ENCODE measurements at regions not wholly inside any gene's neighbourhood (a gene's known extent, or its start where the extent isn't known, plus 50 kb on each side); places are given as distances from the start of the nearest gene placed in this dataset.

DNA sequence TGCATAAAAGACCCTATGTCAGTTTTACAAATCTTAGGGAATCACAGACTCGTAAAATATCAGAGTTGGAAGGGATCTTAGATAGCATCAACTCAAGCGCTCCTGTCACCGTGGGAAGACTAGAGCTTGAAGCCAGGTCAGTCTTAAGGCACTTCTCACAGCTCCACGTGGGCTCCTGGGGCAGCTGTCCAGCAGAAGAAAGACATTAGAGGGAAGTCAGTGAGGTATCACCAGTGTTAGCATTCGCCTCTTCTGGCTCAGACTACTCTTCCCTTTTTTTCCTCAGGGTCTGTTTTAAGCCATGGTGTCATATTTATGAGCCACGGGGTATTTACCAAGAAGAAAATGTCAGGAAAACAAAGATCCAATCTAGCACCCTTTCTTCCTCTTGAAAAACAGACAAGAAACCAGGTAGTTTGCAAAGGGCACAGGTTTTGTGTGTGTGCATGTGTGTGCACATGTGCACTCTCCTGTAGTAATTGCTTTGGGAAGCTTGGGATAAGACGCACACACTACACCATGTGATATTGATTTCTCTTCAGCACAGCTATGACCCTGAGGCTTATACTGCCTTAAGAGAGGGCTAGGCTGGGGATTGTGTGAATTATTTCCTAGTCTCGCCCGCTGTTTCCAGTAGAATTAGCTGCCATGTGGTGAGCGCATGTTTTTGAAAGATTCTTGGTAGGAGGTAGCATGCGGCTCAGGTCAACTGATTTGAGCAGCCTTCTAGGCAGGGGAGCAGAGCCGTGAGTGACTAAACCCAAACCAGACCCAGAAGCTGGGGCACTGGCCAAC lies 61.0 kb upstream of the ELAC2 start:
- no peak for DNase-seq

DNA sequence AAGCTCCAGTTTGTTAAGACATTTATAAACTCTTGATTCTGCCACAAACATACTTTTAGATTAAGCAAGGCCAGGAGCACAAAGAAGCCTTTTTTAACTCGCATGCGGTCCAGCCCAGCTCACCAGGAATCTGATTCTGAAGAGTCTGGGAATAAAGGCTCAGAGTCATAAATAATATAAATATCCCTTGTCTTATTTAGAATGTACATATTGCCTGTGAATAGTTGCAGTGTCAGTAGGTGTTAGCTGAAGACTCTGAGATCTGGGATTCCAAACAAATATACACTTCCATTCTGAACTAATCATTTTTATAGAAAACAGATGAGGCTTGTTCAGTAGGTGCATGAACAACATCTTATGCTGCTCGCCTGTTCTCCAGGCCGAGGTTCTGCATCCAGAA lies 59.1 kb upstream of the ELAC2 start:
- DNase-seq = no peak

DNA sequence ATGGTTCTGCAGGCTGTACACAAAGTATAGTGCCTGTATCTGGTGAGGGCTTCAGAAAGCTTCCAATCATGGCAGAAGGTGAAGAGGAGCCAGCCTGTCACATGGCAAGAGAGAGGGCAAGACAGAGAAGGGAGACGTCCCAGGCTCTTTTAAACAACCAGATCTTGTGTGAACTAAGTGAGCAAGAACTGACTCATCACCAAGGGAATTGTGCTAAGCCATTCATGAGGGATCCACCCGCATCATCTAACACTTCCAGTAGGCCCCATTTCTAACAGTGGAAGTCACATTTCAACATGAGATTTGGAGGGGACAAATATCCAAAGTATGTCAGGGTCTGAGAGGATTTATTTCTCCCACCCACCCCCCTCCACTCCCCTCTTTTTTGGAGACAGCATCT lies 56.2 kb upstream of the ELAC2 start:
- no peak for DNase-seq

DNA sequence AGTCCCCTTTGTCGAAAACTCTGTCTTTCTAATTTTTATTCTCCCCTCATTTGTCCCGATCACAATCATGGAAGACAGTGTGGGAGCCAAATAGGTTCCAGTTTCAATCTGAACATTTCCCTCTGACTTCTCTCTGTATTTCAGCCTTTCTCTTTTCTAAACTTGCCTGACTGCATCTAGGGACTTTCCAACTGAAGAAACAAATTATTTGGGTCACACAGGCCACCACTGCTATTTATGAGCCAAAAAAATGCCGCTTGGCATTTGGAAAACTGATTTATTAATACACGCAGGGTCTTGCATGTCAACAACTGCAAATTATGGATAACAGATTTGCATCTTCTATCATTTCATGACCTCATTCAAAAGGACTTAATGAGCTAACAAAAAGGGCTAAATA lies 55.2 kb upstream of the ELAC2 start:
- DNase-seq = no peak

DNA sequence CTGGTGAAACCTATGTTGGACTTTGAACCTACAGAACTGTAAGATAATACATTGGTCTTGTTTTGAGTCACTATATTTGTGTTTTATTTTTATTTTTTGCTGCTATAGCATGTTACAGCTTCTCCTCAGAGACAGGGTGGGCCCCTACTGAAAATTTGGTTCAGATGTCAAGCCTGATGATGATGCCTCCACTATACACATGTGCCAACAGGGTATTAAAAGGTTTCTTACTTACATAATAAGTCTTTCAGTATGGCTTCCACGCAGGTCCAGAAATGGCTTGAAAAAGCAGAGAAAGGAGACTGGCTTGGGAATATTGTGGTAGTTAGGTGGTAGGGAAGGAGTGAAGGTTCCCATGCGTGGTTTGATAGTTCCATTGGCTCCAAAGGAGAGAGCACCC lies 52.9 kb upstream of the ELAC2 start:
- no peak for DNase-seq

DNA sequence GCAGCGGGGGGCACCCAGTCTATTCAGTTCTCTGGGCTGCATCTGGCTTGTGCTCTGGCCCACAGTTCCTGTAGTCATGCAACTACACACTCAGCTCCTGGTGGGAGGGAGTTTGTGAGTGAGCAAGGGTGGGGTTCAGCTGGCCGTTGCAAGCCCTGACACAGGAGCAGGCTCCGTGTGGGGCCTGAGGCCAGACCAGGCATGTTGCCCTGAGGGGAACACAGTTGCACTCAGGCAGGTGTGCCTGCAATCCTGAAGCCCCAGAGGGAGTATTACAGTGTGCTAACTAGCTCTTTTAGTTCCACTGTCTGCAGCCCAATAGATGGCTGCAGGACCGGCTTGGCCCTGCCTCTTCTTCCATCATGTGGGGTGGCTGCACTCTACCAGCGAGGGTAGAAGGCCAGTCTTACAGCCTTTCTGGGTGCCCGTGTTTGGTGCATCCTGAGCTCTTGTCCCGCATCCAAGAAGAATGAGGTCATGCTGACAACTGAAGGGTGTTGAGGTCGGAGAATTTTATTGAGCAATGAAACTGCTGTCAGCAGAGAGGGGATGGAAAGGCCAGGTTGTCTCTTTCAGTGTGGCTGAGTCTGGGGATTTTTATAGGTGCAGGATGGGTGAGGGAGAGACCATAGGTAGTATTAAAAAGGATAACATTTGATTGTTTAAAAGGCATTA lies 49.9 kb upstream of the ELAC2 start:
- no peak for DNase-seq

Measured in SW 1271 (cell line).